Calu3 (cell line): ENCODE measurements at regions not wholly inside any gene's neighbourhood (a gene's known extent, or its start where the extent isn't known, plus 50 kb on each side); places are given as distances from the start of the nearest gene placed in this dataset.

Experiments
- BruUV-seq: library from RNA; stranded (reverse); fragments of 400-500 nt; replicated peaks from 2 replicates; lab custom pipeline; 2021; lab: Mats Ljungman, UMichigan
- CTCF ChIA-PET: fragments of 300-600 bp; sonication (Branson Sonifier 250); formaldehyde crosslinking; loops from one replicate; lab custom pipeline; 2022; ENCODE audit warnings: antibody characterized with exemption; lab: Charles Lee
- DNase-seq: peaks from one replicate; pipeline ENCODE4 v3.0.0; 2022
- H3K27ac Mint-ChIP-seq: one replicate; pipeline ENCODE4 v1.8.0; 2022; ENCODE audit warnings: mixed read lengths; ENCODE audit not compliant: unreplicated experiment
- H3K27me3 Mint-ChIP-seq: one replicate; pipeline ENCODE4 v1.8.0; 2022; ENCODE audit warnings: mixed read lengths; ENCODE audit not compliant: unreplicated experiment
- H3K36me3 Mint-ChIP-seq: one replicate; pipeline ENCODE4 v1.8.0; 2022; ENCODE audit warnings: mild to moderate bottlenecking, moderate library complexity, mixed read lengths; ENCODE audit not compliant: insufficient read depth, unreplicated experiment
- H3K4me1 Mint-ChIP-seq: one replicate; pipeline ENCODE4 v1.8.0; 2022; ENCODE audit warnings: mild to moderate bottlenecking, low read depth, mixed read lengths; ENCODE audit not compliant: unreplicated experiment
- H3K4me3 Mint-ChIP-seq: one replicate; pipeline ENCODE4 v1.8.0; 2022; ENCODE audit warnings: mild to moderate bottlenecking, low read depth, moderate library complexity, mixed read lengths; ENCODE audit not compliant: unreplicated experiment
- H3K9me3 Mint-ChIP-seq: one replicate; pipeline ENCODE4 v1.8.0; 2022; ENCODE audit warnings: low read depth, mixed read lengths; ENCODE audit not compliant: unreplicated experiment
- intact Hi-C: fragments of 100-400 bp; cut with micrococcal nuclease; formaldehyde crosslinking; loops from one replicate; pipeline ENCODE4 v1.10.0; 2022; ENCODE audit not compliant: unreplicated experiment
- TF ChIP-seq, protein P1 (sequence below): fragments of 200-600 bp; IDR thresholded peaks from one replicate; pipeline ENCODE4 v1.8.0; 2022; ENCODE audit warnings: antibody characterized with exemption; ENCODE audit not compliant: unreplicated experiment

DNA sequence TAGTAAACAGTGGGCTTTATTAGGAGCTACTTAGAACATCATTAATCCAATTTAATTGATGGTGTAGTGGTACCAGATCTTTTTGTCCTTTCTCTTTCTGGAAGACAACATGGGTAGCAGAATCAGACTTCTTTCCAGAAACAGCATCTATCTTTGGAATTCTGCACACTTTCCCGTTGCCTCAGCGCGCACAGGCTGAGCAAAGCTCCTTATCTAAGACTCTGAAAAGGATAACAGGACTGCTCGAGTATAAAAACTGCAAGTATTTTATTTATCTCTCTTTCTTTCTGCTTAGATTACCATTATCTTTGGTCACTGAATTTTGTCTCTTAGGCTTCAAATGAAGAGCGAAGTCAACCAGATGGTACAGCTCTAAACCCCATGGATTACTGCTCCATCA lies 191.7 kb downstream of the DHX15 start:
- Mint-ChIP-seq H3K36me3 (no peaks in the 10 kb centered on the region), H3K9me3 (peaks cover 1% of the 10 kb centered on the region), H3K4me3 (no peak overlapping the region), H3K4me1 (no peaks in the 10 kb centered on the region), H3K27ac (no peak overlapping the region), H3K27me3 (no peaks in the 10 kb centered on the region)
- BruUV-seq = no TSS peak
- CTCF ChIA-PET = no interaction called here
- intact Hi-C loops = no loop called here
- TF ChIP-seq, protein P1, sequence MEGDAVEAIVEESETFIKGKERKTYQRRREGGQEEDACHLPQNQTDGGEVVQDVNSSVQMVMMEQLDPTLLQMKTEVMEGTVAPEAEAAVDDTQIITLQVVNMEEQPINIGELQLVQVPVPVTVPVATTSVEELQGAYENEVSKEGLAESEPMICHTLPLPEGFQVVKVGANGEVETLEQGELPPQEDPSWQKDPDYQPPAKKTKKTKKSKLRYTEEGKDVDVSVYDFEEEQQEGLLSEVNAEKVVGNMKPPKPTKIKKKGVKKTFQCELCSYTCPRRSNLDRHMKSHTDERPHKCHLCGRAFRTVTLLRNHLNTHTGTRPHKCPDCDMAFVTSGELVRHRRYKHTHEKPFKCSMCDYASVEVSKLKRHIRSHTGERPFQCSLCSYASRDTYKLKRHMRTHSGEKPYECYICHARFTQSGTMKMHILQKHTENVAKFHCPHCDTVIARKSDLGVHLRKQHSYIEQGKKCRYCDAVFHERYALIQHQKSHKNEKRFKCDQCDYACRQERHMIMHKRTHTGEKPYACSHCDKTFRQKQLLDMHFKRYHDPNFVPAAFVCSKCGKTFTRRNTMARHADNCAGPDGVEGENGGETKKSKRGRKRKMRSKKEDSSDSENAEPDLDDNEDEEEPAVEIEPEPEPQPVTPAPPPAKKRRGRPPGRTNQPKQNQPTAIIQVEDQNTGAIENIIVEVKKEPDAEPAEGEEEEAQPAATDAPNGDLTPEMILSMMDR = no peak
- DNase-seq = no peak

DNA sequence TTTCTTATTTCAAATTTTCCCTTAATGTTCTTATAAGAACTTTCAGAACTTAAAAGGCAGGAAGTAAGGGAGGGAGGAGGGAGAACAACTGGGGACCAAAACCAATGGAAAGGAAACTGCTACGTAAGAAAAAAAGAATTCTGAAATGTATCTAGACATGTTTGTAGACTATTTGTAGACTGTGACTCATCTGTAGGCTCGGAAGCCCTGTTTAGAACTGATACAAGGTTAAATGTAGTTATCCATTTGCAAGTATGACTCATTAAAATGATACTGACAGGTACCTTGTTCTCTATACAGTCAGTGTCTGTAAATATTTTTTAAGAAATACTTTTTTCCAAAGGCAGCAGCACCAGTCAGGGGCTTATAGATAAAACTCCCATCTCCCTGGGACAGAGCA lies 202.0 kb downstream of the DHX15 start:
- no peaks in the 10 kb centered on the region for H3K36me3 Mint-ChIP-seq
- BruUV-seq = no TSS peak
- intact Hi-C loops = no loop called here
- peak; percentile 14 for DNase-seq
- no peak overlapping the region for H3K27ac Mint-ChIP-seq
- peaks cover 15% of the 10 kb centered on the region for H3K9me3 Mint-ChIP-seq
- TF ChIP-seq, protein P1 = no peak
- H3K4me3 Mint-ChIP-seq = no peak overlapping the region
- peaks cover 17% of the 10 kb centered on the region for H3K4me1 Mint-ChIP-seq
- no peaks in the 10 kb centered on the region for H3K27me3 Mint-ChIP-seq
- CTCF ChIA-PET = no interaction called here

DNA sequence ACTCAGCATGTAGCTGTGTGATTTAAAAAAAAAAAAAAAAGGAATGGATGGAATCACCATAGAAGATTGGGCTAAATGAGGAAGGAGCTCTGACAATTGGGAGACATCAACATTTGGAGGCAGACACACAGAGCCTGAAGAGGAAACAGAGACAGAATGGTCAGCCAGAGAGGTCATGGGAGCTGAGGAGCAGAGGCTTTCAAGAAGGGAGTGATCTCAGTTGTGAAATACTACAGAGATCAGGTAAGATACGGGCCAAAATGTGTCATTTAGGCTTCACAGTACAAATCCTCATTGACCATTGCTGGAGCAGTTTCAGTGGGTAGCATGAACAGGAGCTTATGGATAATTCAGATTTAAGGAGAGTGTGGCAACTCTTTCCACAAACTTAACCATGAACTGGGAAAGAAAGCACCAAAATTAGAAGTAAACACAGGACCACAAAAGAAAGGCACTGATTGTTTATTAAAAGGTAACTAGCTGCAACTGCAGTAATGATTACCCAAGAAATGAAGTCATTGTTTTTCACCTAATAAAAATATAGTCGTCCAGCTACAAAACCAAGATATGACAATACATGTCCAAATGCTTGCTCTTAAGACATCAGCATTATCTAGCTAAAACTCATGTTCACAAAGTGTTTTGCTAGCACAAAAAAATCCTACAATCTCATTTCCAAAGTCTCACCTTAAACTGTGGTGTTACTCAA lies 203.2 kb downstream of the DHX15 start:
- H3K27ac Mint-ChIP-seq = peak overlapping the region; percentile 50
- H3K36me3 Mint-ChIP-seq = no peaks in the 10 kb centered on the region
- intact Hi-C loops = no loop called here
- TF ChIP-seq, protein P1 = no peak
- CTCF ChIA-PET = interaction anchor here (1.1 kb wide), 1 partner anchor 9 kb away, joined by 3 read pairs; no protein-coding TSS in a partner anchor
- no peak for DNase-seq
- BruUV-seq = no TSS peak
- peaks cover 17% of the 10 kb centered on the region for H3K4me1 Mint-ChIP-seq
- no peaks in the 10 kb centered on the region for H3K27me3 Mint-ChIP-seq
- peaks cover 15% of the 10 kb centered on the region for H3K9me3 Mint-ChIP-seq
- no peak overlapping the region for H3K4me3 Mint-ChIP-seq

DNA sequence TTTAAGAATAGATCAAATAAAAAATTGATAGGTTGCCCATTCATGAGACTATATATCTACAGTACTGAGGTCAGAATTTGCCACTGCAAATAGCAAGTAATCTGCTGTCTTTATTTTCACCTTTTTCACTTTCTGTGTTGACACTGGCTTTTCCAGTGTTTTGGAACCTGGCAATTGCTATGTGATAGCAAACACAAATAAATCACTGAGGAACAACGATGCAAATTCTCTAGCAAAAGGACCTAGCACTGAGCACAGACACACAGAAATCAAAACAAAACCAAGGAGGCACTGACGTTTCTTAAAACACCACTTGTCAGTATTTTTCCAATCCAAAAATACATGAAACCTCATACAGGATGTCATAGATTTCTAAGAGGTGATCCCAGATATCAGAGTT lies 210.7 kb downstream of the DHX15 start:
- no TSS peak for BruUV-seq
- no peak for DNase-seq
- TF ChIP-seq, protein P1 = no peak
- H3K9me3 Mint-ChIP-seq = no peaks in the 10 kb centered on the region
- no peak overlapping the region for H3K4me3 Mint-ChIP-seq
- H3K27ac Mint-ChIP-seq = no peak overlapping the region
- no peaks in the 10 kb centered on the region for H3K27me3 Mint-ChIP-seq
- H3K36me3 Mint-ChIP-seq = no peaks in the 10 kb centered on the region
- H3K4me1 Mint-ChIP-seq = no peaks in the 10 kb centered on the region
- CTCF ChIA-PET = no interaction called here
- intact Hi-C loops = no loop called here
